GM18508 (cell line): ENCODE measurements at regions not wholly inside any gene's neighbourhood (a gene's known extent, or its start where the extent isn't known, plus 50 kb on each side); places are given as distances from the start of the nearest gene placed in this dataset.

ENCODE experiments used
- ATAC-seq: cut with Tn5 transposase; IDR thresholded peaks from one replicate; pipeline ENCODE4 v1.9.1; 2021; ENCODE audit warnings: moderate number of reproducible peaks; ENCODE audit not compliant: insufficient read depth, unreplicated experiment

GRCh38 chr2:147792966-147793617 lies 51.7 kb upstream of the ACVR2A start:
- ATAC-seq: no peak

- ATAC-seq: no peak
These were observed 54.2 kb upstream of the ACVR2A start for GRCh38 chr2:147790580-147790979.

DNA sequence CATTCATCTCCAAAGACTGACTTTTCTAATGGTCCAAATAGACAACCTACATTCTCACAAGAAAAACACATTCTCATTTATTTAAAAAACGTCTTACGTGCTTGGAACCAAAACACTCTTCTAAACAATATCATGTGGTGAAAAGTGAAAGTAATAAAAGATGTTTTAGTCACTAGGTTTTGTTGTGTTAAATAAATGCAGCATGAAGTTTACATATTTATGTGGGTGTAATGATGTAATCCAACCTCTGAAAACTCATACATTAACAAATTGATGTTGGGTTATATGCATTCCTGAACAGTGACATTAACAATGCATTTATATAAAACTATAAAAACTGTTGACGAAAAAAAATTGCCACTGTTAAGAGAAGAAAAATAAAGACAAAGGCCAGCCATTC lies 55.1 kb upstream of the ACVR2A start:
- ATAC-seq: no peak

DNA sequence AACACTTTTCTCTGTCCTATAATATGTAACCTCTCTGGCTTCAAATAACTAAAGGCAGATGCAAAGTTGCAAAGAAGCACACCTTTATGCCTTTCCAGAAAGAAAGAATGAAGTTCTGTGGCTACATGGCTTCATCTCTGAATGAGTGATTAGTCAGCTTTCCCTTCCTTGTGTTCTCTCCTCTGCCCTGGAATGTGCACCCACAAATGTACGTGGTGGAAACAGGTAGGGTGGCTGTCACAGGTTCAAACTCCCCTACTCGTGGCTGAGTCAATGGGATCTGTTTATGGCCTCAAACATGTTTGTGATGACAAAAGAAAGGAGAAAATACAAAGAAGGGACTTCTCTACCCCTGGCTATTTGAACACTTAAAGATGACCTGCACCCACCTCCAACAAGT lies 55.5 kb upstream of the ACVR2A start:
- no peak for ATAC-seq

- ATAC-seq: no peak
These were observed 62.5 kb upstream of the ACVR2A start for GRCh38 chr2:147782141-147782930.

DNA sequence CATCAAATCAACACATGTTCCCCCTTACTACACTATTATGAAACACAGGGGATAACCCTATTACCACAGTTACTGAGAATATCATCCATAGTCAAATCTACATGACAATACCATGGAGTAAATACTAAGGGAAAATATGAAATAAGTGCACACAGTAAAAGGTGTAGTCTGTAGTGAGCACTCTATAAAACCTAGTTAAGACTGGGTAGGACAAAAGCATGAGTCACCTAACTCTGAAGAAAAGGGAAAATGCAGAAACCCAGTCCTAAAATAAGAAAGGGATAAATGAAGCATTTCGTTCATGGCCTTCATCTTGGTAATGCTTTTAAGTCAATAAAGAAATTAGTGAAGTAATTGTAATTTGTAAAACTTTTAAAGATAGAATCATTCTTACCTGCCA lies 65.4 kb upstream of the ACVR2A start:
- no peak for ATAC-seq

DNA sequence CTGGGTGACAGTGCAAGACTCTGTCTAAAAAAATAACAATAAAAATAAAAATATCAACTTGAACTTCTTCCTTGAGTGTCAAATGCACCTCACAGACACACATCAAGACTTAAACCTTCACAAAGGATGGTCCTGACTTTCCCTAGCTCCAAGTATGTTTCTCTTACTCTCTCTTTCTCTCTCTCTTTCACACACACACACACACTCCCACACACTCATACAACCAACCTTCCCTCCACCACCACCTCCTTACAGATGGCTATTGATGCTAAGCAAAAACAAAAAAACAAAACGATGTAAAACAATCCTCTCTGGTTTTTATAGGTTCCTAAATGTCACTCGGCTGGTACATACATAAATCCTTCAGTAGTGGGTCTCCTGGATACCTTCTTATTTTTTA lies 67.4 kb upstream of the ACVR2A start:
- ATAC-seq: no peak

DNA sequence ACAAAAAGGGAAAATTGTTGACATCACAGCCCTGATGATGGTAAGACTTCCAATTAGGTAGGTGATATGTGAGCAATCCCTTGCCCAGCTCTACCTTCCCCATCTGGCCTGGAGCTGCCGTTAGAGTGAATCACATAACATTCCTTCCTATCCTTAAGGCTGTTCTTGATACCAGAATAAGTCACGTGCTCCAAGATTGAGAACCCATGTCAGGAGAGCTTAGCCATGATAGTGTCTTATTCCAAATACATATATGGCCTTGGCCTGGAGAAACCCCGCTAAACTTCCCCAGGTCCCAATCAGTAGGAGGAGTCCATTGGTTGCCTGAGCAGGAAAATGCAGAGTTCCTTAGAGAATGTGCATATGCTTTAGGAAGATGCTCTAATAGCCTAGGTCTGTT lies 70.0 kb upstream of the ACVR2A start:
- no peak for ATAC-seq

GRCh38 chr2:147773479-147773878 lies 71.3 kb upstream of the ACVR2A start:
- no peak for ATAC-seq

DNA sequence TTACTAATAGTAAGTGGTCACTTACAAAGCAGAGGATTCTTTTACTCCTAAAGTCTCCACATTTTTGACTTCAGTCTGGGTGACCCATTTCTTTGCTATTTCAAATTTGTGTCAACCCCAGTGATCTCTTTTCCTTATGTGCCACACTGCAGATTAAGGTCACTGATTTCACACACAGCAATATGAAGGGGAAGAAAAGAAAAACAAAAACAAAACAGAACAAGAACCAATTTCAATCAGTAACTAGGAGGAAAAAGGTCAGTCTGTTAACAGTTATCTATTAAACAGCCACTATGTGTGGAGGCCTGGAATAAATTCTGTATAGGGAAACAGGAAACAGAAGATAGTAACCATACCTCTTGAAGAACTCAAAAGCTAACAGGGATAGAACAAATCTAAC lies 72.0 kb upstream of the ACVR2A start:
- ATAC-seq: no peak

DNA sequence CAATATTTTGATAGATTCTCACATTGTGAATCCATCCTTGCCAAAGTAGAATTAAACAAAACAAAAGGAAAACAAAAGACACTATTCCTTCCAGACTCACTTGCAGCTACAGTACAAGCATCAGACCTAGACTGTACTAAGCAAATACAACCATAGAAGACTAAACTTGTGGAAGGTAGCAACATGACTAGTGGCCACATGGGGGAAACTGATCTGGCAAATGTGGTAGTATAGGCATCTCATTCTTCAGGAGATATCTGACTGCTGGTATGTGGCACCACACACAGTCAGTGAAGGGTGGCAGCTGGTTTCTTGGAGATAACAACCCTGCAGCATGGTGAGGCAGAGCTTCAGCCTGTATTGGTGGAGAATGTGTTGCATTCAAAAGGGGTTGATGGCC lies 81.0 kb upstream of the ACVR2A start:
- no peak for ATAC-seq

DNA sequence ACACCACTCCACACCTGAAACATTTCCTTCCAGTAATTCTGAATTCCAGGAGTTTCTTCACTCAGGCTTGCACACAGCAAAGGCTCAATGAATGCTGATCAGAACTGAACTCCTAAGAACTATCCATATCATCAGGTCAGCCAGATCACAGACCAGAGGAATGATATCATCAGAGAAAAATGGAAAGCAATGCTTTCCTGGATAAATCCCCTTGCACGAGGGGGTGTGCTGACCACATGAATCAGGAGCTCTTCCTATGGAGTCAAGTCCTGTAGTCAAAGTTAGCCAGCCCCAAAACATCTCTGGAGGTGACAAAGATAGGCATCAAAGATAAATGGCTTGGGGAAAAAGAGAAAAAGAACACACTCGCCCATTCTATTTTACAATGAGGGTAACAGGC lies 83.8 kb upstream of the ACVR2A start:
- ATAC-seq: no peak

- ATAC-seq: no peak
These were observed 85.3 kb upstream of the ACVR2A start for GRCh38 chr2:147759536-147759935.

DNA sequence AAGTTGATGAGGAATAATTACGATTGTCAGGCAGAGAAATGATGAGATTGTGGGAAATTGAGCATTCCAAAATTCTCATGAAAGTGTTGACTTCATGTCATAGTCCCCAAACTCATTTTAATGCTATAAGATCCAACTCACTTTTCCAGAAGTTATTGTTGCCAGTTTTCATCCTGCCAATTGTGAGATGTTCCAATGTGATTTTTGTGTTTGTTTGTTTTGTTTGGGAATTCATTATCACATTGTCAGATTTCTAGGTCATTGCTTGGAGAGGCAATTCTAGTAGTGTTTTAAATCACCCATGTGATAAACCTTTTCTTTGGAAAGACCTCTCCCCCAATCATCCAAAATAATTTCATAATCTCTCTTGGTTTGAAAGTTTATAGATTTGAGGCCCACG lies 86.0 kb upstream of the ACVR2A start:
- ATAC-seq: no peak

GRCh38 chr2:147756069-147756468 lies 88.8 kb upstream of the ACVR2A start:
- ATAC-seq: no peak

GRCh38 chr2:147740211-147740927 lies 104.5 kb upstream of the ACVR2A start:
- ATAC-seq: no peak

DNA sequence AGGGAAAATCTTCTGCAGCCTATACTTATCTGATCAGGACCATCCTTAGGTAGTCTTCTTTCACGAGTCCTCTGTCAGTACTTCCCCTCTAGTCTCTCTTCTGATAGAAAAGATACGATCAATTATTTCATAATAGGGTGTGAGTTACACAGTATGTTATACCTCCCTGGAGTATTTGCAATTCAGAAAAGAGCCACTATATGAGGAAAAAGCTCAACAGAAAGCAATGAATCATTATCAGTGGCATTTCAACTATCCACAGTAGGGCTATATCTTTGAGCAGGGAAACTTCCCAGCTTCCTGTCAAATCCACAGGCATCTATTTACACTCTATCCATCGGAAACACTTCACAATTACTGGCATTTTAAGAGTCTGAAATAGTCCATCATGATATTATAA lies 105.3 kb upstream of the ACVR2A start:
- ATAC-seq: no peak

DNA sequence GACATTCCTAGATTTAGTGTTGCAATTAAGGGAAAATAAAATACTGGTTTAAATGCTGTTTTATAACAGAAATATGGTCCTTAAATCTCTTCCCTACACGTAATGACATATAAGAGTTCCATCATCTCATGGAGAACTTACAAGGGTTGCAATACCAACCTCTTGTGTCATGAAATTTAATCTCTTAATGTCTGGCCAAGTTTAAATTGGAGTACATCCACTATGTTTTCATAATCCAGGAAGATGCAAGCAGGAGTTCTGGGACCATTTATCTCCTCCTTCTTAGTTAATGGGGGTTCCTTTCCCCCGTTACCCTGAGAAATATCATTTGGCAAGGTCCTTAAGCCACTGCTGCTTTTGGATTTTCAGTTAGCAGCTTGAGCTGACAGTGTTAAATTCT lies 126.0 kb upstream of the ACVR2A start:
- ATAC-seq: no peak

GRCh38 chr2:147716906-147717305 lies 127.9 kb upstream of the ACVR2A start:
- no peak for ATAC-seq

- no peak for ATAC-seq
These were observed 129.0 kb upstream of the ACVR2A start for GRCh38 chr2:147715807-147716206.

DNA sequence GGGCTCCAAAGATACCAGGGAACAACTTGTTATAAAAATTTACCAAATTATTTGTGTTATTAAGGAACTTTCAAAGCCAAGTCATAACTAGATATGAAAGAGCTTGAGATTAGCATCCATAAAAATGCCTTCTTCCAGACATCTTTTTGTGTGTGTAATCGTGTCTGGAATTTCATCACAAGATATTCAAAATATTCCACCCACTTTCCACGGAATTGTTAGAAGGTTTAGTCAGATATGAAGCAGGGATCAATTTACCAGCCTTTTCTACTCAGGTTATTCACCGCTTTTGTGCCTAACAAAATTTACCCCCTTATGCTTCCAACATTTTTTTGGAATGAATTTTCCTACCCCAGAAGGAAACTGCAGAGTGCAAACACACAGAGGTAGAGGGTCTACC lies 130.2 kb upstream of the ACVR2A start:
- no peak for ATAC-seq
